H9 (cell line): ENCODE measurements at regions not wholly inside any gene's neighbourhood (a gene's known extent, or its start where the extent isn't known, plus 50 kb on each side); places are given as distances from the start of the nearest gene placed in this dataset.
A peak's percentile ranks its signal among the peaks of the same experiment; 100 is the strongest.

Source experiments
- DNase-seq: peaks from one replicate; pipeline ENCODE4 v3.0.0-alpha.2; 2017
- H2AFZ ChIP-seq: one replicate; pipeline ENCODE4 v1.6.1; 2013; ENCODE audit warnings: mild to moderate bottlenecking, low read length, control low read depth, moderate library complexity
- H2AK5ac ChIP-seq: 2 replicates; pipeline ENCODE4 v1.6.1; 2013; ENCODE audit warnings: low read length, control low read depth, mixed read lengths; ENCODE audit not compliant: insufficient read length
- H2BK120ac ChIP-seq: one replicate; pipeline ENCODE4 v1.6.1; 2013; ENCODE audit warnings: low read depth, mild to moderate bottlenecking, low read length, control low read depth, inconsistent platforms; ENCODE audit not compliant: poor library complexity, severe bottlenecking
- H2BK12ac ChIP-seq: 2 replicates; pipeline ENCODE4 v1.6.1; 2013; ENCODE audit warnings: low read length, control low read depth, mixed read lengths, low read depth; ENCODE audit not compliant: insufficient read length
- H2BK15ac ChIP-seq: 2 replicates; pipeline ENCODE4 v1.6.1; 2013; ENCODE audit warnings: low read depth, low read length, control low read depth
- H2BK20ac ChIP-seq: one replicate; pipeline ENCODE4 v1.6.1; 2013; ENCODE audit warnings: low read depth, mild to moderate bottlenecking, low read length, control low read depth, inconsistent platforms; ENCODE audit not compliant: poor library complexity, severe bottlenecking
- H2BK5ac ChIP-seq: 2 replicates; pipeline ENCODE4 v1.6.1; 2013; ENCODE audit warnings: low read length, control low read depth, mixed read lengths; ENCODE audit not compliant: insufficient read length
- H3K14ac ChIP-seq: 2 replicates; pipeline ENCODE4 v1.6.1; 2013; ENCODE audit warnings: low read length, control low read depth; ENCODE audit not compliant: insufficient read depth
- H3K18ac ChIP-seq: 2 replicates; pipeline ENCODE4 v1.6.1; 2013; ENCODE audit warnings: low read depth, mild to moderate bottlenecking, mixed read lengths, low read length, control low read depth; ENCODE audit not compliant: insufficient read length
- H3K23ac ChIP-seq: 2 replicates; pipeline ENCODE4 v1.6.1; 2013; ENCODE audit warnings: low read length, control low read depth, mixed read lengths, low read depth; ENCODE audit not compliant: insufficient read length
- H3K23me2 ChIP-seq: 2 replicates; pipeline ENCODE4 v1.6.1; 2013; ENCODE audit warnings: low read depth, mild to moderate bottlenecking, mixed read lengths, low read length, control low read depth; ENCODE audit not compliant: insufficient read length, poor library complexity, severe bottlenecking
- H3K27ac ChIP-seq: 2 replicates; pipeline ENCODE4 v1.5.1; 2013; ENCODE audit warnings: low read length, control low read depth, mixed read lengths, low read depth; ENCODE audit not compliant: insufficient read length
- H3K27me3 ChIP-seq: 2 replicates; pipeline ENCODE4 v1.6.1; 2013; ENCODE audit warnings: low read length, control low read depth, inconsistent platforms; ENCODE audit not compliant: insufficient read depth
- H3K4ac ChIP-seq: 2 replicates; pipeline ENCODE4 v1.6.1; 2013; ENCODE audit warnings: low read depth, mild to moderate bottlenecking, control low read depth, inconsistent platforms, low read length, moderate library complexity
- H3K4me1 ChIP-seq: 2 replicates; pipeline ENCODE4 v1.6.1; 2013; ENCODE audit warnings: low read length, control low read depth, inconsistent platforms; ENCODE audit not compliant: insufficient read depth
- H3K4me2 ChIP-seq: 2 replicates; pipeline ENCODE4 v1.6.1; 2013; ENCODE audit warnings: low read length, control low read depth, mixed read lengths; ENCODE audit not compliant: insufficient read length, insufficient read depth
- H3K56ac ChIP-seq: 2 replicates; pipeline ENCODE4 v1.6.1; 2013; ENCODE audit warnings: low read depth, mild to moderate bottlenecking, mixed read lengths, low read length, control low read depth; ENCODE audit not compliant: insufficient read length
- H3K79me1 ChIP-seq: 2 replicates; pipeline ENCODE4 v1.6.1; 2013; ENCODE audit warnings: low read depth, mild to moderate bottlenecking, moderate library complexity, low read length, control low read depth, inconsistent platforms; ENCODE audit not compliant: insufficient read depth, poor library complexity, severe bottlenecking
- H3K79me2 ChIP-seq: 2 replicates; pipeline ENCODE4 v1.6.1; 2013; ENCODE audit warnings: low read length, control low read depth, inconsistent platforms; ENCODE audit not compliant: insufficient read depth
- H3K9ac ChIP-seq: 2 replicates; pipeline ENCODE4 v1.6.1; 2013; ENCODE audit warnings: low read length, control low read depth, mixed read lengths; ENCODE audit not compliant: insufficient read length; ENCODE audit errors: extremely low read depth
- H3K9me3 ChIP-seq: one replicate; pipeline ENCODE4 v1.6.1; 2013; ENCODE audit warnings: low read depth, low read length, inconsistent platforms; ENCODE audit not compliant: control insufficient read depth
- H3T11ph ChIP-seq: one replicate; pipeline ENCODE4 v1.6.1; 2013; ENCODE audit warnings: mild to moderate bottlenecking, low read length, control low read depth, inconsistent platforms
- H4K20me1 ChIP-seq: one replicate; pipeline ENCODE4 v1.6.1; 2013; ENCODE audit not compliant: control insufficient read depth, insufficient read length, insufficient read depth
- H4K5ac ChIP-seq: 2 replicates; pipeline ENCODE4 v1.6.1; 2013; ENCODE audit warnings: low read depth, mild to moderate bottlenecking, mixed read lengths, low read length, control low read depth; ENCODE audit not compliant: insufficient read length
- H4K8ac ChIP-seq: replicated peaks from 2 replicates; pipeline ENCODE4 v1.6.1; 2013; ENCODE audit warnings: low read length, control low read depth, mixed read lengths, low read depth; ENCODE audit not compliant: insufficient read length
- H4K91ac ChIP-seq: 2 replicates; pipeline ENCODE4 v1.6.1; 2013; ENCODE audit warnings: low read depth, mild to moderate bottlenecking, moderate library complexity, mixed read lengths, low read length, control low read depth; ENCODE audit not compliant: insufficient read length
- H3K27ac Mint-ChIP-seq, 3 experiments: 2 replicates in 2 of 3; 3 replicates in 1 of 3; pipeline ENCODE4 v1.8.0; 2020 to 2021; ENCODE audit warnings: mixed read lengths in 3 of 3, mild to moderate bottlenecking in 1 of 3, moderate library complexity in 1 of 3
- H3K27me3 Mint-ChIP-seq: 2 replicates; pipeline ENCODE4 v1.8.0; 2021; ENCODE audit warnings: low read depth, mild to moderate bottlenecking, moderate library complexity, mixed read lengths
- H3K36me3 Mint-ChIP-seq, 3 experiments: 2 replicates in 2 of 3; 3 replicates in 1 of 3; pipeline ENCODE4 v1.8.0; 2020 to 2021; ENCODE audit warnings: low read depth in 3 of 3, mixed read lengths in 3 of 3; ENCODE audit not compliant: insufficient read depth in 1 of 3
- H3K4me1 Mint-ChIP-seq, 2 experiments: 2 replicates each; pipeline ENCODE4 v1.8.0; 2020; ENCODE audit warnings: mixed read lengths in 2 of 2
- H3K4me3 Mint-ChIP-seq, 2 experiments: 2 replicates in 1 of 2; 3 replicates in 1 of 2; pipeline ENCODE4 v1.8.0; 2020 to 2021; ENCODE audit warnings: mild to moderate bottlenecking in 2 of 2, mixed read lengths in 2 of 2, moderate library complexity in 1 of 2
- H3K9me3 Mint-ChIP-seq, 2 experiments: 2 replicates in 1 of 2; 3 replicates in 1 of 2; pipeline ENCODE4 v1.8.0; 2020; ENCODE audit warnings: mild to moderate bottlenecking in 2 of 2, mixed read lengths in 2 of 2, moderate library complexity in 1 of 2
- CTCF ChIP-seq: fragments of 200-600 bp; sonication (generic); conservative IDR thresholded peaks from 3 replicates; pipeline ENCODE4 v1.8.0; 2021; ENCODE audit warnings: antibody characterized with exemption, mild to moderate bottlenecking
- WGBS: extraction: QIAGEN DNeasy Blood & Tissue Kit; methylation state at CpG from one replicate; pipeline ENCODE4 v1.1.7; 2013; ENCODE audit warnings: missing lambda C conversion rate, low lambda C conversion rate, mixed read lengths; ENCODE audit not compliant: insufficient read length; ENCODE audit errors: extremely low coverage; 5-methylcytosine and 5-hydroxymethylcytosine counted together

GRCh38 chr11:19660076-19660475 lies 52.6 kb upstream of the NAV2 start:
- Histone ChIP-seq H2BK20ac (peak overlapping the region; percentile 27), H2BK12ac (no peak overlapping the region), H3K14ac (no peak overlapping the region), H2BK5ac (no peak overlapping the region), H3K56ac (no peak overlapping the region), H3K4me2 (no peak overlapping the region), H4K91ac (no peak overlapping the region), H4K8ac (no peak overlapping the region), H3K18ac (no peak overlapping the region), H2AK5ac (no peak overlapping the region), H3K27me3 (no peaks in the 10 kb centered on the region), H3K23ac (no peak overlapping the region), H3K4ac (no peak overlapping the region), H2BK15ac (no peak overlapping the region), H2AFZ (no peak overlapping the region), H3K27ac (no peak overlapping the region), H2BK120ac (no peak overlapping the region), H3K79me2 (no peaks in the 10 kb centered on the region), H3K79me1 (no peaks in the 10 kb centered on the region), H3T11ph (no peak overlapping the region), H3K4me1 (peaks cover 6% of the 10 kb centered on the region; the same call in 1 of the 2 replicates), H3K23me2 (no peaks in the 10 kb centered on the region), H3K9me3 (no peaks in the 10 kb centered on the region), H4K20me1 (no peaks in the 10 kb centered on the region), H3K9ac (no peak overlapping the region), H4K5ac (no peak overlapping the region)
- Mint-ChIP-seq H3K27ac (peak overlapping the region in 1 of 3 experiments; percentile 11; a peak in 1 of 7 replicates), H3K27me3 (peaks cover 3% of the 10 kb centered on the region), H3K36me3 (no peaks in the 10 kb centered on the region), H3K4me1 (peaks cover 5 to 12% of the 10 kb centered on the region in 2 experiments), H3K4me3 (no peak overlapping the region), H3K9me3 (peaks cover 0 to 3% of the 10 kb centered on the region in 2 experiments; a peak in 1 of 5 replicates)
- TF ChIP-seq CTCF: no peak
- WGBS: no CpG with 5 or more reads among the region's 5 CpGs
- DNase-seq: no peak
